Panc1 (cell line): ENCODE measurements at regions not wholly inside any gene's neighbourhood (a gene's known extent, or its start where the extent isn't known, plus 50 kb on each side); places are given as distances from the start of the nearest gene placed in this dataset.
"Not testable (repeated sequence)": the region's sequence is repeated elsewhere in the genome, so short reads cannot be mapped to it uniquely, and the experiment has no call there.

Experiments used
- POLR2AphosphoS5 ChIP-seq: IDR thresholded peaks from 2 replicates; pipeline ENCODE4 v1.6.1; 2012; ENCODE audit warnings: mild to moderate bottlenecking, low read depth, low read length, moderate library complexity
- TF ChIP-seq, protein P1 (sequence below): fragments of 450-650 bp; IDR thresholded peaks from 2 replicates; pipeline ENCODE4 v1.5.1; 2017; ENCODE audit warnings: mild to moderate bottlenecking

DNA sequence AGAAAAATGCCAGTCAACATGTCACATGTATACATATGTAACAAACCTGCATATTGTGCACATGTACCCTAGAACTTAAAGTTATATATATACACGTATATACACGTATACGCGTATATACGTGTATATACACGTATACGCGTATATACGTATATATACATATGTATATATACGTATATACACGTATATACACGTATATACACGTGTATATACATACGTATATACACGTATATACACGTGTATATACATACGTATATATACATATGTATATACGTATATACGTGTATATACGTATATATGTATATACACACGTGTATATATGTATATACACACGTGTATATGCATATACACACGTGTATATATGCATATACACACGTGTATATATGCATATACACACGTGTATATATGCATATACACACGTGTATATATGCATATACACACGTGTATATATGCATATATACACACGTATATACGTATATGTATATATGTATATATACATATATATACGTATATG is 62.8 kb upstream of the PRKD1 start:
- TF ChIP-seq, protein P1, sequence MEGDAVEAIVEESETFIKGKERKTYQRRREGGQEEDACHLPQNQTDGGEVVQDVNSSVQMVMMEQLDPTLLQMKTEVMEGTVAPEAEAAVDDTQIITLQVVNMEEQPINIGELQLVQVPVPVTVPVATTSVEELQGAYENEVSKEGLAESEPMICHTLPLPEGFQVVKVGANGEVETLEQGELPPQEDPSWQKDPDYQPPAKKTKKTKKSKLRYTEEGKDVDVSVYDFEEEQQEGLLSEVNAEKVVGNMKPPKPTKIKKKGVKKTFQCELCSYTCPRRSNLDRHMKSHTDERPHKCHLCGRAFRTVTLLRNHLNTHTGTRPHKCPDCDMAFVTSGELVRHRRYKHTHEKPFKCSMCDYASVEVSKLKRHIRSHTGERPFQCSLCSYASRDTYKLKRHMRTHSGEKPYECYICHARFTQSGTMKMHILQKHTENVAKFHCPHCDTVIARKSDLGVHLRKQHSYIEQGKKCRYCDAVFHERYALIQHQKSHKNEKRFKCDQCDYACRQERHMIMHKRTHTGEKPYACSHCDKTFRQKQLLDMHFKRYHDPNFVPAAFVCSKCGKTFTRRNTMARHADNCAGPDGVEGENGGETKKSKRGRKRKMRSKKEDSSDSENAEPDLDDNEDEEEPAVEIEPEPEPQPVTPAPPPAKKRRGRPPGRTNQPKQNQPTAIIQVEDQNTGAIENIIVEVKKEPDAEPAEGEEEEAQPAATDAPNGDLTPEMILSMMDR, result not testable (repeated sequence)
- TF ChIP-seq POLR2AphosphoS5, result not testable (repeated sequence)
